CD4-positive, alpha-beta T cell treated with Interleukin-10 for 1 hour (primary cell): ENCODE measurements at regions not wholly inside any gene's neighbourhood (a gene's known extent, or its start where the extent isn't known, plus 50 kb on each side); places are given as distances from the start of the nearest gene placed in this dataset.

Experiments used
- DNase-seq: peaks from one replicate; pipeline ENCODE4 v3.0.0-alpha.2; 2020

DNA sequence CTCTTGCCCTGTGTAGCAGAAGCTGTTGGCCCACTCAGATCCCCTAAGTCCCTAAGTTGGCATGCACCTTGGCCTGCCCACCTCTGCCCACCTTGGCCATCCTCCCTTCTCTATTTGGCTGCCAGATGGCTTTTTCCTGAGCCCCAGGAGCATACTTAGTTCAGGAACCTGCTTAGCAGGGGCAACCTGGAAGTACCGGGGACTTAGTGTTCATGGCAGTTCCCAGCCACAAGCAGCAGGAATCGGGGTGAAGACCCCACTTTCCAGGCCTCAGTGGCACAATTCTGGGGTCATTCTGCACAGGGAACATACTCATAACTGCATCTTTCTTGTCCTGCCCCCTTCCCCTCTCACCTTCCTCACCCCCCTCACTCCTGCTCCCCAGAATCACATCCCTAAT is 158.0 kb upstream of the PMEPA1 start:
- DNase-seq: no peak

DNA sequence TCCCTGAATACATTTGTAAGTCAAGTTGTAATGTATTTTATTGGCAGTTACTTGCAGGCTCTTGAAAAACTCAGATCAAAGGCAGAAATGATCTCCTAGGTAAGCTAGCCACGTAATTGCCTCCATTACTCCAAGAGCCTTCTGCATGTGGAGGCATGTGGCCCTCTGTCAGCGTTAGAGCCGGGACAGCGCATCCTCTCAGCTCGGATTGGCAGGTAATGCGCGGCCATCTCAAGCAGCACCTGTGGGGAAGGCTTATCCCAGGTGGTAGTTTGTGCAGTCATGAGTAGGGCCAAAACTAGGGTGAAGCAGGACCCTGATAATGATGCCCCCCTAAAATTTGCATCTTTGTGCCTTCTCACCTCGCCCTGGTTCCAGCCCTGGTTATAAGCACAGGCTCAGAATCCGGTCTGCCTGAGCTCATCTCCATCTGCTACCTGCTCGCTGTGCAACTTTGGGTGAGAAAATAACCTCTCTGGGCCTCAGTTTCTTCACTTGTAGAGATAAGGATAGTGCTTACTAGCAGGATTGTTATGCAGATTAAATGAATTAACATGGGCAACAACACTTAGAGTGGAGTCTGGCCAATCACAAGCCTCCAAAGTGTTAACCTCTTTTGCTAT is 157.5 kb upstream of the PMEPA1 start:
- no peak for DNase-seq

DNA sequence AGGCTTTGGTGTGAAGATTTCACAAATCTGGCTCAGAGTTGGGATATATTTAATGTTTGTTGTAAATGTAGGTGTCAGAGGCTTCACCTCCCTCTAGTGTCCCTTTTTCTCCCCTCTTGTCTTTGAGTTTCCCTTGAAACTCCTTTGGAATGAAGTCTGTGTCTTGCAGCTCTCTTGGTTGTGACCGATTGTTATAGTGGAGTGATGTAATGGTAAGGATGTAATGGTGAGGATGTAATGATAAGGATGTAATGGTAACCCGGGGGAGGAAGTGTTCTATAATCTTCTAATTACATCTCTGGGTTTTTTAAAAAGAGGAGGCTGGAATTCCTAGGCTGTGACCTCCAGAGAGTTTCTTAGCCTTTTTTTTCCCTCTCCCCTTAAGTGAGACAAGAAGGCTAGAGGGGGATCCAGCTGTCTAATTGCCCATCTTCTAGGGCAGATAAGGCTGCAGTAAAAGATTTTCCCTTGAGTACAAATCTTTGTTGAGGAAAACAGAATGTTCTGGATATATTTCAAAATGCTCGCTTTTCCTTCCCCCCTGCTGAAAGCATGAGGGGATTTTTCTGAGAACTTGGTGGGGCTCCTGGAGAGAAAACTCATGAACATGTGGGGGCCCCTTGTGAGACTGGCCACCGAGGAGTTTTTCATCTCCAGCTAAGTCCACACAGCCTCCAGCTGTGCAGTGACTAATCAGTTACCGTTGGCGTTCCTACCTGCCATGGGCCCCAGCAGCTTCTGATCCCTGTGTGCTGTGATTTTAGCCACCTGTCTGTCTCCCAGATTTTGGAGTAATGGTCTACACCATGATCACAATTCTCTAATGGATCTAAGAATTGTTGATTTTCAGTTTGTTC is 156.7 kb upstream of the PMEPA1 start:
- DNase-seq: no peak

DNA sequence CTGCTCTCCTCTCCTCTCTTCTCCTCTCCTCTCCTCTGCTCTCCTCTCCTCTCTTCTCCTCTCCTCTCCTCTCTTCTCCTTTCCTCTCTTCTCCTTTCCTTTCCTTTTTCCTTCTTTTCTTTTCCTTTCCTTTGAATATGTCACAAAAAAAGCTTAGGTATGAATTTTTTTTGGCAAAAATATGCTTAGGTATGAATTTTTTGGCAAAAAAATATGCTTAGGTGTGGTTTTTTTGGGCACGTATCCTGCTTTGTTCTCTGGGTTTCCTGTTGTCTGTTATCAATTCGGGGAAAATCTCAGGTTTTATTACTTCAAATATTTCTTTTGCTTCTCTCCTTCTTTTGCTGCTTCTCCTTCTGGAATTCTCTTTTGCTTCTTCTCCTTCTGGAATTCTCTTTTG is 155.5 kb upstream of the PMEPA1 start:
- no peak for DNase-seq

DNA sequence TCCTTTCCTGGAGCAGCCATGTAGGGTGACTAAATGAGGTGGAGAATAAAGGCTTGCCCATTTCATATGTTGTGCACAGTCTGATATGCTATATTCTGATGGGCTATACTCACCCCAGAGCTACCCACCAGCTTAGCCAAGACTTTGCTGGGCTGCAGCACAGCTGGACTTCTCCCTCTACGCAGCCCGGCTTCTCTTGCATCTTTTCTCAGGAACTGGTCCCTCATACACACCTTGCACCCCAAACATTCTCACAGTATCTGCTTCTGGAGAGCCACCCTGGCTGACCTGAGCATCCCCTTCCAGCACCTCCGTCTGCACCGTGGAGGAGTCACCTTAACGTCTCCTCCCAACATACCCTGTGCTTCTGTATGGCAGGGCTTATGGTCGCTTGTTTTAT is 150.8 kb upstream of the PMEPA1 start:
- DNase-seq: no peak

- no peak for DNase-seq
Measured at GRCh38 chr20:57857969-57858368, 148.2 kb upstream of the PMEPA1 start.

- no peak for DNase-seq
Measured at GRCh38 chr20:57857118-57857517, 147.3 kb upstream of the PMEPA1 start.

DNA sequence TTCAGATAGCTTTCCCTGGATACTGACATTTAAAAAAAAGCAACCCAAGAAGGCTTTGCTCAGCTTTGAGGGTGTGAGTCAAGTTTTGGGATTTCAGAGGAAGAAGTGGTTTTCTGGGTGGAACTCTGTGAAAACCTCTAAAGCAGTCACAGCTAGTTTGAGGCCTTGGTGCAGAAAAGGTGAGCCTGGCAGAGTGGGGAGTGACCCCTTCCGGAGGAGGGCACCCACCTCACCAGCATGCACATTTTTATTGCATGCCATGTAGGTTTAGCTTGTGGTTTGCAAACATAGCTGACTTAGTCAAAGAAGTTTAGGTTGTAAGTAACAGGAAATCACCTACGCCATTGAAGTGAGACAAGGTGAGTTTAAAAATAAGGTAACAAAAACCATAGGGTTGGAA is 146.8 kb upstream of the PMEPA1 start:
- peak; percentile 37 for DNase-seq

GRCh38 chr20:57851796-57852195 is 142.0 kb upstream of the PMEPA1 start:
- DNase-seq: no peak

GRCh38 chr20:57851025-57851682 is 141.3 kb upstream of the PMEPA1 start:
- no peak for DNase-seq

DNA sequence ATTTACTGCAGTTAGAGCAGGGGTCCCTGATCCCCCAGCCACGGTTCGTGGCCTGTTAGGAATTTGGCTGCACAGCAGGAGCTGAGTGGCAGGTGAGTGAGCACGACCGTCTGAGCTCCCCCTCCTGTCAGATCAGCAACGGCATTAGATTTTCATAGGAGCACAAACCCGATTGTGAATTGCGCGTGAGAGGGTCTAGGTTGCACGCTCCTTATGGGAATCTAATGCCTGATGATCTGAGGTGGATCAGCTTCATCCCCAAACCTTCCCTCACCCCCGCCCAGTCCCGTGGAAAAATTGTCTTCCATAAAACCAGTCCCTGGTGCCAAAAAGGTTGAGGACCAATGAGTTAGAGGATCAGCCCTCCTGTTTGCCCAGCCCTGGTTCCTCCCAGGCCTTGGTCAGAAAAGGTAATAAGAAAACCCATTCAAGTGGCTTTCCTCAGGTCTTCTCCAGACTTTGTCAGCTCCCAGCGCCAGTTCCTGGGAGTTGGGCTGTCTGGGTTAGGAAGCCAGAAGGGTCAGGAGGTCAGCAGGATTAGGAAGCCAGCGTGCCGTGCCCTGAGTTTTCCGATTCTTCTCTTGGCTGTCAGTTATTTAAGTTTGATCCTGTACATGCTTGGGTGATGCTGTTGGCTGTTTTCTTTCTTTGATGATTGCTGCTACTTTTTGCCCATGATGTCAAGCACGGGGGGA is 139.9 kb upstream of the PMEPA1 start:
- no peak for DNase-seq

GRCh38 chr20:57849121-57849520 is 139.3 kb upstream of the PMEPA1 start:
- no peak for DNase-seq

- no peak for DNase-seq
Measured at GRCh38 chr20:57848282-57848681, 138.5 kb upstream of the PMEPA1 start.

- DNase-seq: no peak
Measured at GRCh38 chr20:57847104-57847503, 137.3 kb upstream of the PMEPA1 start.

DNA sequence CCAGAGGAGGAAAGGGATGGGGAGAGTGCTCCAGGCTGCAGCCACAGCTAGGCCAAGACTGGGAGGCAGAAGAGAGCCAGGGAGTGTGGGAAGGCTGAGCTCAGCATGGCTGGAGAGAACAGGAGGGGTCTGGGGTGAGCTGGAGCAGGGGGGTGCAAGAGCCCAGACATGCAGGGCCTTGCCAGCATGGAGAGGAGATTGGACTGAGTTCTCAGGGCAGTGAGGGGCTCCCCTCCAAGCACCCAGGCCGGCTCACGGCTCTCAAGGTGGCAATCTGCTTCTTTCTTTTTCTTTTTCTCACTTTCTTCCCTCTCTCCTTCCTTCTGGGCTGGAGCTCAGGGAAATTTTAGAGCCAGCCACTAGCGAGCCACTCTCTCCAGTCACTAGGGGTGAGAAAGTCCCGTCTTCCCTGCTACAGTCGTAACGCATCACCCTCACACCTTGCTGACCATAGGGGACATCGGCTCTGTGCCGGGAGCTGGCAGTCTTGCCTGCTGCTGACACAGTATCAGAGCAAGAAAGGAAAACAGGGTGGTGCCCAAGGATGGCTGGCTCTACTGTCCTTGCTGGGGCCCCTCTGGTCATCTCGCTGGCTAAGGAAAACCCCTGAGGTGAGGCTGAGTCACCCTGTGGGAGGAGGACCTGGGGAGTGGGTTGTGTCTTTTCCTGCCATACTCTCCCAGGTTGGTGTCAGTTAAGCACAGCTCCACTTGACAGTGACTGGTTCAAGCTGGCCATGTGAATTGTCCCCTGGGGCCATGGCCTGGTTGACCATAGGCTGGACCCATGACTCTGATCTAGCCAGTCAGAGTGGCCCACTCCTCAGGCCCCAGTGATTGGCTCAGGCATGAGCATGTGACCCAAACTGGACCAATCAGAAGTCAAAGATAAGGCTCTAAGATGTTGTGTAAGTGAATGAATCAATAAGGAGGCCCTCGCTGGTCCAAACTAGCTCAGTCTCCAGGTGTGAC is 135.1 kb upstream of the PMEPA1 start:
- no peak for DNase-seq

DNA sequence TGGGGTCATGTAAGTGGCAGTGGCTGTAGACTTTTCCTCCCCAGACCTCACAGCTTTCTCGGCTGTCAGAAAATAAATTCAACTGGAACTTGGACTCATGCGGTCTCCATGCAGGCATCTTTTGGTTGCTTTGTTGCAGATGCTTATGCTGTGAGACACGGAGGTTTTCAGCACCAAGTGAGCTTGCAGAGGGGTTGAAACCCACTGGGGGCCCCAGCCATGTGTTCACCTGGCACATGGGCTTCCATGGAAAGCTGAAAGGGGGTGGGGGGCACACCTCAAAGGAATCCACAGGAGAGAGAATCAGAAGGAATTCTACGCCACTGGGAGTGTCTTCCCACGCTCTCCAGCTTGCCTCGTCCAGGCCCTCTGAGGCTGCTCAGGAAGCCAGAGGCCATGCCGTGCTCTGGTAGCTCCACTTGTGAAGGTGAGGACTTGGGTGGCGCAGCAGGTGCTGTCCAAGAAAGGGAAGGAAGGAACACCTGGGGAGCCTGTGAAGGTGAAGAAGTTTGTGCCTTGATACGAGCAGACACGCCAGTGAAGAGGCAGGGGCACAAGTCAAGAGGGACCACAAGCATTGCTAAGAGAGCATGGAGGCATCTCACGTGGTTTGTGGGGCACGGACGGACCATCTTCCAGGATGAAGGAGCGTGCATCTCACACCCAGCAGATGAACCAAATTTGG is 134.3 kb upstream of the PMEPA1 start:
- no peak for DNase-seq

GRCh38 chr20:57842720-57843119 is 132.9 kb upstream of the PMEPA1 start:
- DNase-seq: no peak

DNA sequence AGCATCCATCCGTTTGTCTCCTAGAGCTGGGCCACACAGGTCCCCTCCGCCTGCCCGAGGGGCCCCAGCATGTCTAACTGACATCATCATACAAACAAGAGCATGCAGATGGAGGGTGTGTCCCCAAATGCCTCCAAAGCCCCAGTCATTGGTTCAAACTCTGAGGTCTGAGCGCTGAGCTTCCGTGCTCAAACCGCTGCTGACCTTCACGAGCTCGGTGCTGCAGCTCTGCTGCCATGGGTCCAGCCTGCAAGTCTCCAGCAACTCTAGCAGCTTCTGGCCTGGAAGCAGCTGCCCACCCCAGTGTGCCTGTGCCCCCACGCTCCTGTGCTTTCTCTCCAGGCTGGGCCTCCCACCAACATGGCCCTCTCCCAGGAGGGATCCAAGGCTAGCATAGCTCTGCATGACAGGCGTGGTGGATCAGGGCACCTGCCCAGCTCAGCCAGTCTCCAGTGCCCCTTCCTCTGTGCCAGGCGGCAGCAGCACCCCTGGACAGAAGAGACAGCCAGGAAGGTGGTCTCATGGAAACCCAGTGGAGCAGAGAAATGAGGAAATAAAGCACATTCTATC is 131.6 kb upstream of the PMEPA1 start:
- DNase-seq: no peak

DNA sequence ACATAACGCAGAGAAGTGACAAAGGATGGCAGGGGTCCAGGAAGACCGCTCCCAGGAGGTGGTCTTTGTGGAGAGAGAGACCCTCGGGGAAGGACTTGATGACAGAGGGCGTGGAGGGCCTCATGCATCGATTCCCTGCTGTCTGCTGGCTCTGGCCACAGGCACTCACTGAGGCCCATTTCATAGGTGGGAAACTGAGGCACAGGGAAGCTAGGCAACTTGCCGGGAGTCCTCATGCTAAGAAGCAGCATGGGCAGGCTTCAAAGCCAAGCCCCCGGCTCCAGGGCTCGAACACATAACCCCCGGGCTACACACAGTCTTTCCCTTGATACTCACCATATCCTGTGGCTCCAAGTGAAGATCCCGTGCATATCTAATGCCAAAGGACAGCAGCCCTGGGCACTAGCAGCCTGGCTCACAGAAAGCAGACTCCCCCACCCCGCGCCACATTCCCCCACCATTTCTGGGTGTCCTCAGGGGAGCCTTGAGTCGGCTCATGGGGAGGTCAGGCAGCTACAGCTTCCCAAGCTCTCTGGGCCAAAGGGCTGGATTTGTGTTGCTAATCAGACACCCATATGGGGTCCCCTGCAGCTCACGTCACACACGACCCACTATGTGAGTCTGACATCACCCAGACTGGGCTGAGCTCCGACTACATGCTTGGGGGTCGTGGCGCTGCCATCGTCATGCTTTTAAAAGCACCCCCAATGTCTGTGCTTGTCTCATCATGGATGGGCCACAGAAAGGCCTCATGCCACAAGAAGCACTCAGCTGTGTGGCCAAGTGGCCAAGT is 130.9 kb upstream of the PMEPA1 start:
- DNase-seq: no peak

GRCh38 chr20:57840066-57840465 is 130.3 kb upstream of the PMEPA1 start:
- DNase-seq: no peak
